Glomerular visceral epithelial cell (primary cell): ENCODE measurements at regions not wholly inside any gene's neighbourhood (a gene's known extent, or its start where the extent isn't known, plus 50 kb on each side); places are given as distances from the start of the nearest gene placed in this dataset.
"Not testable (repeated sequence)": the region's sequence is repeated elsewhere in the genome, so short reads cannot be mapped to it uniquely, and the experiment has no call there.

Experiments used
- DNase-seq: peaks from one replicate; pipeline ENCODE4 v3.0.0-alpha.2; 2016; ENCODE audit errors: extremely low spot score

GRCh38 chr6:776528-776931 lies 83.6 kb upstream of the EXOC2 start:
- DNase-seq = no peak

- DNase-seq = no peak
These were observed 82.9 kb upstream of the EXOC2 start for GRCh38 chr6:775863-776262.

GRCh38 chr6:771683-772082 lies 78.7 kb upstream of the EXOC2 start:
- not testable (repeated sequence) for DNase-seq

- no peak for DNase-seq
These were observed 75.0 kb upstream of the EXOC2 start for GRCh38 chr6:767755-768512.

- no peak for DNase-seq
These were observed 73.7 kb upstream of the EXOC2 start for GRCh38 chr6:766625-767024.

- no peak for DNase-seq
These were observed 69.1 kb upstream of the EXOC2 start for GRCh38 chr6:761997-762396.

- no peak for DNase-seq
These were observed 68.3 kb upstream of the EXOC2 start for GRCh38 chr6:760982-761955.

- DNase-seq = no peak
These were observed 66.8 kb upstream of the EXOC2 start for GRCh38 chr6:759729-760128.

- DNase-seq = no peak
These were observed 63.3 kb upstream of the EXOC2 start for GRCh38 chr6:756224-756623.

- no peak for DNase-seq
These were observed 61.3 kb upstream of the EXOC2 start for GRCh38 chr6:754202-754601.

GRCh38 chr6:753486-753885 lies 60.5 kb upstream of the EXOC2 start:
- no peak for DNase-seq

- DNase-seq = no peak
These were observed 59.5 kb upstream of the EXOC2 start for GRCh38 chr6:752438-752837.

GRCh38 chr6:751765-752164 lies 58.8 kb upstream of the EXOC2 start:
- DNase-seq = no peak

GRCh38 chr6:747921-748320 lies 55.0 kb upstream of the EXOC2 start:
- DNase-seq = no peak

- DNase-seq = no peak
These were observed 54.1 kb upstream of the EXOC2 start for GRCh38 chr6:747028-747427.

GRCh38 chr6:744666-745353 lies 51.9 kb upstream of the EXOC2 start:
- DNase-seq = no peak

GRCh38 chr6:743320-744096 lies 50.6 kb upstream of the EXOC2 start:
- no peak for DNase-seq
